Activated CD4-positive, alpha-beta T cell treated with anti-CD3 and anti-CD28 coated beads, Interleukin-2, amount 10 ng/mL, durations not matched to agents 24 days and 14 days (primary cell): ENCODE measurements at regions not wholly inside any gene's neighbourhood (a gene's known extent, or its start where the extent isn't known, plus 50 kb on each side); places are given as distances from the start of the nearest gene placed in this dataset.
"Not testable (repeated sequence)": the region's sequence is repeated elsewhere in the genome, so short reads cannot be mapped to it uniquely, and the experiment has no call there.

Source experiments
- DNase-seq: peaks from one replicate; pipeline ENCODE4 v3.0.0; 2022
- H3K27ac Mint-ChIP-seq: one replicate; pipeline ENCODE4 v1.8.0; 2022; ENCODE audit warnings: mild to moderate bottlenecking, mixed read lengths
- H3K27me3 Mint-ChIP-seq: one replicate; pipeline ENCODE4 v1.8.0; 2022; ENCODE audit warnings: mixed read lengths
- H3K36me3 Mint-ChIP-seq: one replicate; pipeline ENCODE4 v1.8.0; 2022; ENCODE audit warnings: low read depth, mild to moderate bottlenecking, mixed read lengths
- H3K4me1 Mint-ChIP-seq: one replicate; pipeline ENCODE4 v1.8.0; 2021; ENCODE audit warnings: mixed read lengths
- H3K4me3 Mint-ChIP-seq: one replicate; pipeline ENCODE4 v1.8.0; 2022; ENCODE audit warnings: mild to moderate bottlenecking, moderate library complexity, mixed read lengths
- H3K9me3 Mint-ChIP-seq: one replicate; pipeline ENCODE4 v1.8.0; 2021; ENCODE audit warnings: mixed read lengths
- intact Hi-C: fragments of 100-400 bp; cut with micrococcal nuclease; formaldehyde crosslinking; loops from one replicate; pipeline ENCODE4 v1.15.1; 2023

- no peaks in the 10 kb centered on the region for H3K9me3 Mint-ChIP-seq
- H3K27me3 Mint-ChIP-seq, result no peaks in the 10 kb centered on the region
- H3K36me3 Mint-ChIP-seq, result no peaks in the 10 kb centered on the region
- DNase-seq, result no peak
- no peak overlapping the region for H3K27ac Mint-ChIP-seq
- H3K4me3 Mint-ChIP-seq, result no peak overlapping the region
- H3K4me1 Mint-ChIP-seq, result peaks cover 17% of the 10 kb centered on the region
- intact Hi-C loops, result no loop called here
These were observed 88.4 kb upstream of the CEP85L start for GRCh38 chr6:118739696-118740353.

GRCh38 chr6:118736440-118736839 lies 85.0 kb upstream of the CEP85L start:
- H3K27me3 Mint-ChIP-seq, result no peaks in the 10 kb centered on the region
- H3K4me1 Mint-ChIP-seq, result peaks cover 17% of the 10 kb centered on the region
- H3K4me3 Mint-ChIP-seq, result peak overlapping the region; percentile 44
- DNase-seq, result no peak
- H3K27ac Mint-ChIP-seq, result peak overlapping the region; percentile 81
- intact Hi-C loops, result loop anchor here (1.0 to 2.0 kb wide), 2 partner anchors 10 to 14 kb away; no protein-coding TSS in a partner anchor
- H3K9me3 Mint-ChIP-seq, result no peaks in the 10 kb centered on the region
- no peaks in the 10 kb centered on the region for H3K36me3 Mint-ChIP-seq

GRCh38 chr6:118735320-118735719 lies 83.9 kb upstream of the CEP85L start:
- Mint-ChIP-seq H3K27ac (no peak overlapping the region), H3K27me3 (no peaks in the 10 kb centered on the region), H3K4me1 (peaks cover 15% of the 10 kb centered on the region), H3K9me3 (no peaks in the 10 kb centered on the region), H3K4me3 (no peak overlapping the region), H3K36me3 (no peaks in the 10 kb centered on the region)
- no peak for DNase-seq
- intact Hi-C loops, result no loop called here

- no peaks in the 10 kb centered on the region for H3K9me3 Mint-ChIP-seq
- intact Hi-C loops, result loop anchor here (1.0 to 10.0 kb wide), 6 partner anchors 10 to 349 kb away; partner anchors contain the start of gene FAM184A
- H3K36me3 Mint-ChIP-seq, result no peaks in the 10 kb centered on the region
- peaks cover 36% of the 10 kb centered on the region for H3K4me1 Mint-ChIP-seq
- peak; percentile 82 for DNase-seq
- H3K27ac Mint-ChIP-seq, result peak overlapping the region; percentile 86
- peak overlapping the region; percentile 39 for H3K4me3 Mint-ChIP-seq
- H3K27me3 Mint-ChIP-seq, result no peaks in the 10 kb centered on the region
These were observed 74.6 kb upstream of the CEP85L start for GRCh38 chr6:118725944-118726343.

GRCh38 chr6:118724211-118724610 lies 72.8 kb upstream of the CEP85L start:
- H3K27ac Mint-ChIP-seq, result peak overlapping the region; percentile 59
- intact Hi-C loops, result loop anchor here (1.0 to 10.0 kb wide), 2 partner anchors 14 to 351 kb away; partner anchors contain the start of gene FAM184A
- H3K4me1 Mint-ChIP-seq, result peaks cover 51% of the 10 kb centered on the region
- no peaks in the 10 kb centered on the region for H3K27me3 Mint-ChIP-seq
- DNase-seq, result no peak
- no peaks in the 10 kb centered on the region for H3K9me3 Mint-ChIP-seq
- H3K4me3 Mint-ChIP-seq, result peak overlapping the region; percentile 36
- no peaks in the 10 kb centered on the region for H3K36me3 Mint-ChIP-seq

GRCh38 chr6:118722829-118723813 lies 71.7 kb upstream of the CEP85L start:
- no peaks in the 10 kb centered on the region for H3K9me3 Mint-ChIP-seq
- H3K4me1 Mint-ChIP-seq, result peaks cover 62% of the 10 kb centered on the region
- no peak overlapping the region for H3K4me3 Mint-ChIP-seq
- intact Hi-C loops, result loop anchor here (10.0 kb wide), 1 partner anchor 352 kb away; the partner anchor contains the start of gene FAM184A
- H3K27ac Mint-ChIP-seq, result peak overlapping the region; percentile 38
- no peak for DNase-seq
- no peaks in the 10 kb centered on the region for H3K36me3 Mint-ChIP-seq
- no peaks in the 10 kb centered on the region for H3K27me3 Mint-ChIP-seq

GRCh38 chr6:118720125-118720473 lies 68.7 kb upstream of the CEP85L start:
- Mint-ChIP-seq H3K36me3 (no peaks in the 10 kb centered on the region), H3K9me3 (no peaks in the 10 kb centered on the region), H3K27ac (peak overlapping the region; percentile 88), H3K4me3 (peak overlapping the region; percentile 49), H3K4me1 (peaks cover 50% of the 10 kb centered on the region), H3K27me3 (no peaks in the 10 kb centered on the region)
- no peak for DNase-seq
- intact Hi-C loops, result loop anchor here (10.0 kb wide), 1 partner anchor 355 kb away; the partner anchor contains the start of gene FAM184A

GRCh38 chr6:118719351-118720124 lies 68.1 kb upstream of the CEP85L start:
- DNase-seq, result peak; percentile 77
- peaks cover 49% of the 10 kb centered on the region for H3K4me1 Mint-ChIP-seq
- peak overlapping the region; percentile 61 for H3K4me3 Mint-ChIP-seq
- H3K27me3 Mint-ChIP-seq, result no peaks in the 10 kb centered on the region
- H3K27ac Mint-ChIP-seq, result peak overlapping the region; percentile 88
- H3K9me3 Mint-ChIP-seq, result no peaks in the 10 kb centered on the region
- intact Hi-C loops, result loop anchor here (10.0 kb wide), 2 partner anchors 355 to 625 kb away; partner anchors contain the start of genes FAM184A and MAN1A1
- H3K36me3 Mint-ChIP-seq, result no peaks in the 10 kb centered on the region

GRCh38 chr6:118718903-118719302 lies 67.5 kb upstream of the CEP85L start:
- peak overlapping the region; percentile 61 for H3K4me3 Mint-ChIP-seq
- H3K36me3 Mint-ChIP-seq, result no peaks in the 10 kb centered on the region
- intact Hi-C loops, result loop anchor here (10.0 kb wide), 1 partner anchor 626 kb away; the partner anchor contains the start of gene MAN1A1
- no peaks in the 10 kb centered on the region for H3K27me3 Mint-ChIP-seq
- no peaks in the 10 kb centered on the region for H3K9me3 Mint-ChIP-seq
- H3K4me1 Mint-ChIP-seq, result peaks cover 45% of the 10 kb centered on the region
- DNase-seq, result no peak
- peak overlapping the region; percentile 88 for H3K27ac Mint-ChIP-seq

- Mint-ChIP-seq H3K4me1 (peaks cover 46% of the 10 kb centered on the region), H3K36me3 (no peaks in the 10 kb centered on the region), H3K9me3 (no peaks in the 10 kb centered on the region), H3K4me3 (no peak overlapping the region), H3K27ac (peak overlapping the region; percentile 52), H3K27me3 (no peaks in the 10 kb centered on the region)
- DNase-seq, result no peak
- intact Hi-C loops, result loop anchor here (10.0 kb wide), 1 partner anchor 627 kb away; the partner anchor contains the start of gene MAN1A1
These were observed 66.9 kb upstream of the CEP85L start for GRCh38 chr6:118718297-118718696.

GRCh38 chr6:118717106-118717505 lies 65.7 kb upstream of the CEP85L start:
- no peak overlapping the region for H3K27ac Mint-ChIP-seq
- H3K27me3 Mint-ChIP-seq, result no peaks in the 10 kb centered on the region
- peaks cover 48% of the 10 kb centered on the region for H3K4me1 Mint-ChIP-seq
- intact Hi-C loops, result loop anchor here (10.0 kb wide), 1 partner anchor 628 kb away; the partner anchor contains the start of gene MAN1A1
- no peaks in the 10 kb centered on the region for H3K36me3 Mint-ChIP-seq
- peaks cover 8% of the 10 kb centered on the region for H3K9me3 Mint-ChIP-seq
- DNase-seq, result no peak
- H3K4me3 Mint-ChIP-seq, result no peak overlapping the region

GRCh38 chr6:118715907-118716306 lies 64.5 kb upstream of the CEP85L start:
- H3K9me3 Mint-ChIP-seq, H3K27ac Mint-ChIP-seq, H3K27me3 Mint-ChIP-seq, H3K36me3 Mint-ChIP-seq, H3K4me3 Mint-ChIP-seq, DNase-seq: not testable (repeated sequence)
- intact Hi-C loops, result loop anchor here (10.0 kb wide), 1 partner anchor 629 kb away; the partner anchor contains the start of gene MAN1A1
- H3K4me1 Mint-ChIP-seq, result peaks cover 55% of the 10 kb centered on the region

GRCh38 chr6:118715376-118715775 lies 64.0 kb upstream of the CEP85L start:
- Mint-ChIP-seq H3K9me3 (peaks cover 8% of the 10 kb centered on the region), H3K27ac (no peak overlapping the region), H3K4me1 (peaks cover 56% of the 10 kb centered on the region), H3K27me3 (no peaks in the 10 kb centered on the region), H3K4me3 (no peak overlapping the region), H3K36me3 (no peaks in the 10 kb centered on the region)
- intact Hi-C loops, result loop anchor here (10.0 kb wide), 1 partner anchor 629 kb away; the partner anchor contains the start of gene MAN1A1
- DNase-seq, result no peak
